ENCODE measurements at regions not wholly inside any gene's neighbourhood (a gene's known extent, or its start where the extent isn't known, plus 50 kb on each side); places are given as distances from the start of the nearest gene placed in this dataset.

DNA sequence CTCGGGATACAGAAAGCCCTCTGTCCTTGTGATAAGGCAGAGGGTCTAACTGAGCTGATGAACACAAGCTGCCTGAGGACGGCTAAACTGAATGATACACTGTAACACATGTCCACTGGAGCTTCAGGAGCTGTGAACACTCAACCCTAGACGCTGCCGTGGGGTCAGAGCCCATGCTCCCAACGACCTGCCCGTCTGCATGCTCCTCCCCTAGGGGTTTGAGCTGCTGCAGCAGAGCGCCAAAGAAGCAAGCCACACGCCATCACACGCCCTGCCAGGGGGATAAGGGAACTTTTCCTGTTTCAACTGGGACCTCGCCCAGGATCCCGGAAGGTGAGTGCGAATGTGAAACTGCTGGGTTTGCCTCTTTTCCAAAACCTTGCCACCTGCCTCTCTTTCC is 361.8 kb downstream of the FAT4 start:
- no peak for TF ChIP-seq ZNF274 (IDR thresholded peaks at IDR 0.05; ENCODE audit: low read depth, low read length)
- no peak for TF ChIP-seq YY1 (IDR thresholded peaks at IDR 0.05; ENCODE audit: insufficient read depth, insufficient read length)
